H9 (cell line): ENCODE measurements at regions not wholly inside any gene's neighbourhood (a gene's known extent, or its start where the extent isn't known, plus 50 kb on each side); places are given as distances from the start of the nearest gene placed in this dataset.
A peak's percentile ranks its signal among the peaks of the same experiment; 100 is the strongest.

ENCODE experiments used
- DNase-seq: peaks from one replicate; pipeline ENCODE4 v3.0.0-alpha.2; 2017
- H2AFZ ChIP-seq: one replicate; pipeline ENCODE4 v1.6.1; 2013; ENCODE audit warnings: mild to moderate bottlenecking, low read length, control low read depth, moderate library complexity
- H2AK5ac ChIP-seq: 2 replicates; pipeline ENCODE4 v1.6.1; 2013; ENCODE audit warnings: low read length, control low read depth, mixed read lengths; ENCODE audit not compliant: insufficient read length
- H2BK120ac ChIP-seq: one replicate; pipeline ENCODE4 v1.6.1; 2013; ENCODE audit warnings: low read depth, mild to moderate bottlenecking, low read length, control low read depth, inconsistent platforms; ENCODE audit not compliant: poor library complexity, severe bottlenecking
- H2BK12ac ChIP-seq: 2 replicates; pipeline ENCODE4 v1.6.1; 2013; ENCODE audit warnings: low read length, control low read depth, mixed read lengths, low read depth; ENCODE audit not compliant: insufficient read length
- H2BK15ac ChIP-seq: 2 replicates; pipeline ENCODE4 v1.6.1; 2013; ENCODE audit warnings: low read depth, low read length, control low read depth
- H2BK20ac ChIP-seq: one replicate; pipeline ENCODE4 v1.6.1; 2013; ENCODE audit warnings: low read depth, mild to moderate bottlenecking, low read length, control low read depth, inconsistent platforms; ENCODE audit not compliant: poor library complexity, severe bottlenecking
- H2BK5ac ChIP-seq: 2 replicates; pipeline ENCODE4 v1.6.1; 2013; ENCODE audit warnings: low read length, control low read depth, mixed read lengths; ENCODE audit not compliant: insufficient read length
- H3K14ac ChIP-seq: 2 replicates; pipeline ENCODE4 v1.6.1; 2013; ENCODE audit warnings: low read length, control low read depth; ENCODE audit not compliant: insufficient read depth
- H3K18ac ChIP-seq: 2 replicates; pipeline ENCODE4 v1.6.1; 2013; ENCODE audit warnings: low read depth, mild to moderate bottlenecking, mixed read lengths, low read length, control low read depth; ENCODE audit not compliant: insufficient read length
- H3K23ac ChIP-seq: 2 replicates; pipeline ENCODE4 v1.6.1; 2013; ENCODE audit warnings: low read length, control low read depth, mixed read lengths, low read depth; ENCODE audit not compliant: insufficient read length
- H3K23me2 ChIP-seq: 2 replicates; pipeline ENCODE4 v1.6.1; 2013; ENCODE audit warnings: low read depth, mild to moderate bottlenecking, mixed read lengths, low read length, control low read depth; ENCODE audit not compliant: insufficient read length, poor library complexity, severe bottlenecking
- H3K27ac ChIP-seq: 2 replicates; pipeline ENCODE4 v1.5.1; 2013; ENCODE audit warnings: low read length, control low read depth, mixed read lengths, low read depth; ENCODE audit not compliant: insufficient read length
- H3K27me3 ChIP-seq: 2 replicates; pipeline ENCODE4 v1.6.1; 2013; ENCODE audit warnings: low read length, control low read depth, inconsistent platforms; ENCODE audit not compliant: insufficient read depth
- H3K4ac ChIP-seq: 2 replicates; pipeline ENCODE4 v1.6.1; 2013; ENCODE audit warnings: low read depth, mild to moderate bottlenecking, control low read depth, inconsistent platforms, low read length, moderate library complexity
- H3K4me1 ChIP-seq: 2 replicates; pipeline ENCODE4 v1.6.1; 2013; ENCODE audit warnings: low read length, control low read depth, inconsistent platforms; ENCODE audit not compliant: insufficient read depth
- H3K4me2 ChIP-seq: 2 replicates; pipeline ENCODE4 v1.6.1; 2013; ENCODE audit warnings: low read length, control low read depth, mixed read lengths; ENCODE audit not compliant: insufficient read length, insufficient read depth
- H3K56ac ChIP-seq: 2 replicates; pipeline ENCODE4 v1.6.1; 2013; ENCODE audit warnings: low read depth, mild to moderate bottlenecking, mixed read lengths, low read length, control low read depth; ENCODE audit not compliant: insufficient read length
- H3K79me1 ChIP-seq: 2 replicates; pipeline ENCODE4 v1.6.1; 2013; ENCODE audit warnings: low read depth, mild to moderate bottlenecking, moderate library complexity, low read length, control low read depth, inconsistent platforms; ENCODE audit not compliant: insufficient read depth, poor library complexity, severe bottlenecking
- H3K79me2 ChIP-seq: 2 replicates; pipeline ENCODE4 v1.6.1; 2013; ENCODE audit warnings: low read length, control low read depth, inconsistent platforms; ENCODE audit not compliant: insufficient read depth
- H3K9ac ChIP-seq: 2 replicates; pipeline ENCODE4 v1.6.1; 2013; ENCODE audit warnings: low read length, control low read depth, mixed read lengths; ENCODE audit not compliant: insufficient read length; ENCODE audit errors: extremely low read depth
- H3K9me3 ChIP-seq: one replicate; pipeline ENCODE4 v1.6.1; 2013; ENCODE audit warnings: low read depth, low read length, inconsistent platforms; ENCODE audit not compliant: control insufficient read depth
- H3T11ph ChIP-seq: one replicate; pipeline ENCODE4 v1.6.1; 2013; ENCODE audit warnings: mild to moderate bottlenecking, low read length, control low read depth, inconsistent platforms
- H4K20me1 ChIP-seq: one replicate; pipeline ENCODE4 v1.6.1; 2013; ENCODE audit not compliant: control insufficient read depth, insufficient read length, insufficient read depth
- H4K5ac ChIP-seq: 2 replicates; pipeline ENCODE4 v1.6.1; 2013; ENCODE audit warnings: low read depth, mild to moderate bottlenecking, mixed read lengths, low read length, control low read depth; ENCODE audit not compliant: insufficient read length
- H4K8ac ChIP-seq: replicated peaks from 2 replicates; pipeline ENCODE4 v1.6.1; 2013; ENCODE audit warnings: low read length, control low read depth, mixed read lengths, low read depth; ENCODE audit not compliant: insufficient read length
- H4K91ac ChIP-seq: 2 replicates; pipeline ENCODE4 v1.6.1; 2013; ENCODE audit warnings: low read depth, mild to moderate bottlenecking, moderate library complexity, mixed read lengths, low read length, control low read depth; ENCODE audit not compliant: insufficient read length
- H3K27ac Mint-ChIP-seq, 3 experiments: 2 replicates in 2 of 3; 3 replicates in 1 of 3; pipeline ENCODE4 v1.8.0; 2020 to 2021; ENCODE audit warnings: mixed read lengths in 3 of 3, mild to moderate bottlenecking in 1 of 3, moderate library complexity in 1 of 3
- H3K27me3 Mint-ChIP-seq: 2 replicates; pipeline ENCODE4 v1.8.0; 2021; ENCODE audit warnings: low read depth, mild to moderate bottlenecking, moderate library complexity, mixed read lengths
- H3K36me3 Mint-ChIP-seq, 3 experiments: 2 replicates in 2 of 3; 3 replicates in 1 of 3; pipeline ENCODE4 v1.8.0; 2020 to 2021; ENCODE audit warnings: low read depth in 3 of 3, mixed read lengths in 3 of 3; ENCODE audit not compliant: insufficient read depth in 1 of 3
- H3K4me1 Mint-ChIP-seq, 2 experiments: 2 replicates each; pipeline ENCODE4 v1.8.0; 2020; ENCODE audit warnings: mixed read lengths in 2 of 2
- H3K4me3 Mint-ChIP-seq, 2 experiments: 2 replicates in 1 of 2; 3 replicates in 1 of 2; pipeline ENCODE4 v1.8.0; 2020 to 2021; ENCODE audit warnings: mild to moderate bottlenecking in 2 of 2, mixed read lengths in 2 of 2, moderate library complexity in 1 of 2
- H3K9me3 Mint-ChIP-seq, 2 experiments: 2 replicates in 1 of 2; 3 replicates in 1 of 2; pipeline ENCODE4 v1.8.0; 2020; ENCODE audit warnings: mild to moderate bottlenecking in 2 of 2, mixed read lengths in 2 of 2, moderate library complexity in 1 of 2
- WGBS: extraction: QIAGEN DNeasy Blood & Tissue Kit; methylation state at CpG from one replicate; pipeline ENCODE4 v1.1.7; 2013; ENCODE audit warnings: missing lambda C conversion rate, low lambda C conversion rate, mixed read lengths; ENCODE audit not compliant: insufficient read length; ENCODE audit errors: extremely low coverage; 5-methylcytosine and 5-hydroxymethylcytosine counted together
- TF ChIP-seq, protein P1 (sequence below): fragments of 200-600 bp; sonication (generic); conservative IDR thresholded peaks from 3 replicates; pipeline ENCODE4 v1.8.0; 2021; ENCODE audit warnings: antibody characterized with exemption, mild to moderate bottlenecking

DNA sequence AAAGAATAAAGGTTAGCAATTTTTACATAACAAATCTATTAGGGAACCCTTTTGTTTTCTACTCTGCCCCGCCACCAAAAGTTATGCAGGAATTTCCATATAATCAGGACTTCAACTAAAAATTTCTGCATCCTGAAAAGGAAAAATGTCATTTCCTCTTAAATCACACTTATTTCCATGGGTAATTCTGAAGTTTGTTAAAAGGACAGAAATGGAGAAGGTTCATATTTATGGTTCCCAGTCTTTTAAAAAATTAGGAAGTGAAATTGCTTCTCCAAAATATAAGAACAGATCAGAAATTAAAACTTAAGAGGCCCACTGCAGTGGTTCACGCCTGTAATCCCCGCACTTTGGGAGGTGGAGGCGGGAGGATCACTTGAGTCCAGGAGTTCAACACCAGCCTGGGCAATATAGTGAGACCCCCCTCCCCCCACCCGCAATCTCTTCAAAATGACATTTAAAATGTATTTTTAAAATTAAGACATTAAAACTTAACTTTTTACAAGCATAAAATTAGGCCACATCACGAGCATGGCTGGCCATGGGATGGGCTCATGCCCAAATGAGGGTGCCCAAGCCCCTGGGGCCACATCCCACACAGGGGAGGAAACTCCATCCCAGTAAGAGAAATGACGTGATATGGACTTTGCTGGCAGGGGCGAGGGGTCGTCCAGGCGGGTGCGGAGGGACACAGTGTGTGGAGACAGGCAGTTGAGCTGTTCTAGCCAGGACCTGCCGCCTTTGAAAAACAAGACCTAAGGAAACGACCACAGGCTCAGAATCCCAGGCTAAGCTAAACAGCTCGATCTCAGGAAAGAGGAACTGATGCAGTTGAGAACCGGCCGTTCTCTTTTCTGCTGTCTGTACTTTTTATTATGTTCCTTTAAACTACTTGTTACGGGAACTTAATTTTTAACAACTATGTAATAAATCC is 51.3 kb upstream of the NFE2L3 start:
- Histone ChIP-seq H3K9ac (no peak overlapping the region), H4K8ac (no peak overlapping the region), H4K5ac (no peak overlapping the region), H3K27ac (no peak overlapping the region), H2BK12ac (no peak overlapping the region), H2BK5ac (no peak overlapping the region), H3K56ac (no peak overlapping the region), H2BK20ac (no peak overlapping the region), H2AFZ (no peak overlapping the region), H3K9me3 (no peaks in the 10 kb centered on the region), H2BK120ac (no peak overlapping the region), H2BK15ac (no peak overlapping the region; the same call in 1 of the 2 replicates), H3T11ph (no peak overlapping the region), H4K20me1 (no peaks in the 10 kb centered on the region), H3K18ac (peak overlapping the region; percentile 51), H3K27me3 (no peaks in the 10 kb centered on the region), H3K23me2 (no peaks in the 10 kb centered on the region), H3K23ac (no peak overlapping the region), H3K14ac (peak overlapping the region; percentile 63; the same call in 1 of the 2 replicates), H2AK5ac (no peak overlapping the region), H3K4ac (no peak overlapping the region), H3K4me1 (peaks cover 6% of the 10 kb centered on the region; the same call in 1 of the 2 replicates), H3K79me2 (no peaks in the 10 kb centered on the region), H3K4me2 (no peak overlapping the region), H3K79me1 (no peaks in the 10 kb centered on the region), H4K91ac (no peak overlapping the region)
- Mint-ChIP-seq H3K36me3 (no peaks in the 10 kb centered on the region), H3K27ac (peak overlapping the region; percentile 36 to 49 (median 48); a peak in 3 of 7 replicates), H3K4me1 (peaks cover 23 to 30% of the 10 kb centered on the region in 2 experiments), H3K9me3 (no peaks in the 10 kb centered on the region), H3K27me3 (peaks cover 2% of the 10 kb centered on the region; the same call in 1 of the 2 replicates), H3K4me3 (no peak overlapping the region)
- no peak for DNase-seq
- no CpG with 5 or more reads among the region's 17 CpGs for WGBS
- TF ChIP-seq, protein P1, sequence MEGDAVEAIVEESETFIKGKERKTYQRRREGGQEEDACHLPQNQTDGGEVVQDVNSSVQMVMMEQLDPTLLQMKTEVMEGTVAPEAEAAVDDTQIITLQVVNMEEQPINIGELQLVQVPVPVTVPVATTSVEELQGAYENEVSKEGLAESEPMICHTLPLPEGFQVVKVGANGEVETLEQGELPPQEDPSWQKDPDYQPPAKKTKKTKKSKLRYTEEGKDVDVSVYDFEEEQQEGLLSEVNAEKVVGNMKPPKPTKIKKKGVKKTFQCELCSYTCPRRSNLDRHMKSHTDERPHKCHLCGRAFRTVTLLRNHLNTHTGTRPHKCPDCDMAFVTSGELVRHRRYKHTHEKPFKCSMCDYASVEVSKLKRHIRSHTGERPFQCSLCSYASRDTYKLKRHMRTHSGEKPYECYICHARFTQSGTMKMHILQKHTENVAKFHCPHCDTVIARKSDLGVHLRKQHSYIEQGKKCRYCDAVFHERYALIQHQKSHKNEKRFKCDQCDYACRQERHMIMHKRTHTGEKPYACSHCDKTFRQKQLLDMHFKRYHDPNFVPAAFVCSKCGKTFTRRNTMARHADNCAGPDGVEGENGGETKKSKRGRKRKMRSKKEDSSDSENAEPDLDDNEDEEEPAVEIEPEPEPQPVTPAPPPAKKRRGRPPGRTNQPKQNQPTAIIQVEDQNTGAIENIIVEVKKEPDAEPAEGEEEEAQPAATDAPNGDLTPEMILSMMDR = no peak
